ENCODE measurements at regions not wholly inside any gene's neighbourhood (a gene's known extent, or its start where the extent isn't known, plus 50 kb on each side); places are given as distances from the start of the nearest gene placed in this dataset.

- no peak for TF ChIP-seq CTCF (IDR thresholded peaks at IDR 0.05)
- no peak for TF ChIP-seq POLR2A (IDR thresholded peaks at IDR 0.05)
These were observed 245.4 kb upstream of the ASCC3 start for GRCh38 chr6:101126501-101126900.
